ENCODE measurements at regions not wholly inside any gene's neighbourhood (a gene's known extent, or its start where the extent isn't known, plus 50 kb on each side); places are given as distances from the start of the nearest gene placed in this dataset.

DNA sequence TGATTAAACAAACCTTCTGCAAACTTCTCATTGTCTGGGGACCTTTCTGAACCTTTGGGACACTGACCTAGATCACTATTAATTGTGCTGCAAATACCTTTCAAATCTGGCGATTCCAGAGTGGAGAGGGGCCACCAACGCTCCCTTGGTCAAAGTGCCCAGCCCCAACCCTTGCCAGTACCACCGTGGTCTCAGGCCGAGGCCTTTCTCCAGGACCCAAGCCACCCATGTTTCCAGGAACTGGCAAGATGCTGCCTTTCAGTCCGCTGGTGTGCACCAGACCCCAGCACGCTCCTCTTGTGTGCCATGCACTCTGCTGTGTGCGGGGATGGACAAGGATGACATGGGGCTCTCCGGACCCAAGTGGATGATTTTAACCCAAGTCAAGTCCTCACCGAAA lies 91.1 kb upstream of the MGMT start:
- no peak for DNase-seq (ENCODE audit: low read depth)

DNA sequence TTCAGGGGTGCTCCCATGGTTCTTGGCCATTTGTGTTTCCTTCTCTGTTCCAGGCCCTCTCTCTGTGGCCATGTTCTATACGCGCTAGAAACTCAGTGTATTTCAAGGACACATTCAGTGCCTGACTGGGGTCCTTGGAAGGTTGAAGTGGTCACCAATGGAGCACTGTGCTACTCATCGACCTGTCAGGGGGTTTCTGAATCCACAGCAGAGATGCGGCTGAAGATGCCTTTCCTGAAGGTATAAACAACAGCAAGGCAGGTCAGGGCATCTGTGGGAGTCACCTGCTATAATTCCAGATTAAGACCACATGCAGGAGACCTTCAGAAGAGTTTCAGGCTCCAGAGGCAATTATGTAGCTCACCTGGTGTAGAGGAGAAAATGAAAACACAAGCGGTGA lies 86.8 kb upstream of the MGMT start:
- DNase-seq (ENCODE audit: low read depth): no peak

DNA sequence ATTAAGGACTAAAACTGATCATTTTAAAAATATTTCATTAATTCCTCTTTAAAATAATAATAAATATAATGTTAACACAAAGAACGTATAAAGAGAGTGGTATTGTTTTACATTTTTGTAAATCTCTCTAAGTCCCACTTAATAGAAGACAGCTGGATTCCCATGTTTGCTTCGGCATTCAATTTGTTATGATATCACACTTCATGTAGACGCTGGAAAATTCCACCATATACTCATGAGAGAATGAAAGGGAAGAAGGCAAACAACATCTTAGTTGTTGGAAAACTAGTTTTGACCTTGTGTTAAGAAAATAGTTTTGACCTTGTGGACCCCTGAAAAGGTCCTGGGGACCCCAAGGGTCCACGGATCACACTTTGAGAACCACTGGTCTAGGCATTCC lies 85.3 kb upstream of the MGMT start:
- no peak for DNase-seq (ENCODE audit: low read depth)

GRCh38 chr10:129382401-129382800 lies 84.6 kb upstream of the MGMT start:
- DNase-seq (ENCODE audit: low read depth): no peak

DNA sequence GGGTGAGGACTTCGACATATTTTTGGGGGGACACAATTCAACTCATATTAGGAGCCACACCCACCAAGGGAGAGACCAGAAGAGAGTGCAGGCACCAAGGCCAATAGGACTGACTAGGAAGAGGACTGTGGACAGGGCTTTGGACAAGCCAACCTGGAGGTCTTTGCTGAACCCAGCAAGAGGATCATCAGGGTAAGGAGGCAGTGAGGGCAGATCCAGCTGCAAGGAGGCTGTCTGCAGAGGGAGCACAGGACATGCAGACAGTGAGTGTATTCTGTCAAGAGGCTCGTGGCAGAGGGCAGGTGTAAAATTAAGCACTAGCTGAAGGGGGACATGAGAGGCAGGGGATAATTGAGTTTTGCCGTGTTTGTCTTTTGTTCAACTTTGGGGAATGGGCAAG lies 83.4 kb upstream of the MGMT start:
- no peak for DNase-seq (ENCODE audit: low read depth)

DNA sequence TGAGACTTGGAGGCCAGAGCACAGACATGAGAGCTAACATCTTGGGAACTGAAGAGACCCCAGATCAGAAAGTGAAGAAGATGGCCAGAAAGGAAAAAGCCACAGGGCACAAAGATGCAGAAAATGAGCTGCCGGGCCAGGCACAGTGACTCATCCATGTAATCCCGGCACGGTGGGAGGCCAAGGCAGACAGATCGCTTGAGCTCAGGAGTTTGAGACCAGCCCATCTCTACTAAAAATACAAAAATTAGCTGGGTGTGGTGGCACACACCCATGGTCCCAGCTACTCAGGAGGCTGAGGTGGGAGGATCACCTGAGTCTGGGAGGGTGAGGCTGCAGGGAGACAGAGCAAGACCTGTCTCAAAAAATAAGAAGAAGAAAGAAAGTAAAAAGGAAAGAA lies 81.4 kb upstream of the MGMT start:
- DNase-seq (ENCODE audit: low read depth): no peak

DNA sequence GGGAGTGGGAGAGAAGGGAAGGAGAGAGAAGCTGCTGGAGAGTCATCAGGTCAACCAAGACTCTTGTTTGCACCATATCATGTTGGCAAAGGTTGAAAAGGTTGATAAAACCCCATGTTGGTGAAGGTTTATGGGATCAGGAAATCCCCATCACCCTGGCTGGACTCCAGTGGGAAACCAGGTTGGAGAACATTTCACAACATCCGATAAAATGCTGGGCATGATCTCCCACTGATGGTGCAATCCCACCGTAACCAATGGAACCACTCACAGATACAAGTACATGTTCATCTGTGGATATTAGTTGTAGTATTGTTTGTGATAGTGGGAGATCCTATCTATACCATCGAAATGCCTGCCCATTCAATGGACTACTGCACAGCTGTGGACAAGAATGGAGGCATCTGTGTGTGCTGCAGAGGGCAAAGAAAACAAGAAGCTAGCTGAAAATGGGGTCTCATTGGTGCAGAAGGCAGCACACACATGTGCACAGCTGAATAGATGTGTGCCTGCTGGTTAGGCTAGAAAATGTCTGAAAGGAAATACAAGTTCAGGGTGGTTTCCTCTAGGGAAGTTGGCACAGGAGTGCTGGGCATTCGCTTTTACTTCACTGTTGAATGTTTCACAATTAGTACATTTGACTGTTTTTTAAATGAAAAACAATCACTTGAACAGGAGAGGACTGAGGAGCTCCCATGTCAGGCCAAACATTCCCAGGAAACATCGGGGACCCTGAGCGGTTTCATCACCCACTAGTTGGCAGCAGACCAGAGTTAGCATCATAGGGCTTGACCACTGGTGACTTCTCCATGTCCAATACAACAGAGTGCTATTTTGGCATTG lies 80.4 kb upstream of the MGMT start:
- no peak for DNase-seq (ENCODE audit: low read depth)

DNA sequence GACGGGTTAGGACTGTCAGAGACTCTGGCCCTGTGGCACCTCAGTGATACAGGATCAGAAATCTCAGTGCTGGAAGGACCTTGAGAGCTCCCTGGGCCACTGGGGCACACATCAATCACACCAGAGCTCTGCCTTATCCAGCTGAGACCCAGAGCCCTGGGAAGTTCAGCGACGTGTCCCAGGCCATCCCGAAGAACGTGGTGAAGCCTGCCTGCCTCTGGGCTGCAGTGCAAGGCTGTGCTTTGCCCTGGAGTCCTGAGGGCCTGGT lies 79.8 kb upstream of the MGMT start:
- DNase-seq (ENCODE audit: low read depth): no peak

DNA sequence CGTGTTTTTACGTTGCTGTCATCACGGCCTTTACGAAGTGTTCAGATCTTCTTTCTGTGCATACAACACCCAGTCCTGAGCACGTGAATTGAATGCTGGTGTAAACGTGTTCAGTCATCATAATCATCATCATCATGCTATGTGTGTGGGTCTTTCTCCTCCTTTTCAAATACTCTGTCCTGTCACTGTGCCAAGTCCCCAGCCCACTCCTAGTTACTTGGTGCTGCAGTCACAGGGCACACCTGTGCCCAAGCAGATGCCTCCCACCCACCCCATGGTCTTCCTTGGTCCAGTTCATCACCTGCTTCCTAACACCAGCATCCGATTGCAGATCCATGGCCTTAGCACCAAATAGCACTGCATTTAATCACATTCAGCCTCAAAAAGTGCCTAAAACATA lies 78.6 kb upstream of the MGMT start:
- DNase-seq (ENCODE audit: low read depth): no peak

- no peak for DNase-seq (ENCODE audit: low read depth)
Observed at GRCh38 chr10:129389194-129389593, 77.8 kb upstream of the MGMT start.

- no peak for DNase-seq (ENCODE audit: low read depth)
Observed at GRCh38 chr10:129390147-129390546, 76.9 kb upstream of the MGMT start.

GRCh38 chr10:129390726-129391125 lies 76.3 kb upstream of the MGMT start:
- no peak for DNase-seq (ENCODE audit: low read depth)

DNA sequence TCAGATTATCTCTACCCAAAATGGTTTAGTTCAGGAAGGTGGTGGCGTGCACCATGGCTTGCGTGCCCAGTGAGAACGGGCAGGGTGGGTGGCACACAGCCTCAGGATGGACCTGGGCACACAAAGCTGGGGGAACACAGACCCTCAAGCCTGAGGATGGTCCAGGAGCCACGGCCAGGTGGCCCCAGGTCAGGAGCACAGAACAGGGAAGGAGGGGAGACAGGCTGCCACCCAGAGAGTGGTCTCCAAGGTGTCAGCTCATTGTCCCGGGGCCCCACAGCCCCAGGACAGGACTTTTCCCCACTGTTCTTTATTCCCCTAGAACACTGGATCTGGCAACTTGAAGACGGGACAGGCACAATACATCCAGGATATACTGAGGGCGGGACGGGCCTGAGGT lies 75.6 kb upstream of the MGMT start:
- DNase-seq (ENCODE audit: low read depth): no peak

DNA sequence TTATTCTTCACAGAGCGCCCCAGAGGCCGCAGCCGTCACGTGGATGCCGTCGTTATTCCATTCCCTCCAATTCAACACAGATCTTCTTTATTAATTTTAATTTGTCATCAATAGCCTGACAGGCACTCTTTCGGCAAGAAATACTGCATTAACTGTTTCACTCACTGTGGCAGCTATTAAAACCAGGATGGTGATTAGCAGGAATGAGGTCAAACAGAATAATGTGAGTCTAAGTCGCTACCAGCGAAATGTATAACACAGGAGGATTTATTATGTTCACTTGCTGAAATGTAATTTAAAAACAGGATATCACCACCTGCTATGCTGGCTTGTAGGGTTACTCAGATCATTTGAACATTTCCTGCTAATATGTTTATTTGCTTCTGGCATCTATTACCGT lies 74.2 kb upstream of the MGMT start:
- DNase-seq (ENCODE audit: low read depth): no peak

GRCh38 chr10:129393812-129394211 lies 73.2 kb upstream of the MGMT start:
- DNase-seq (ENCODE audit: low read depth): no peak

- DNase-seq (ENCODE audit: low read depth): no peak
Observed at GRCh38 chr10:129394518-129395328, 72.3 kb upstream of the MGMT start.

GRCh38 chr10:129396021-129396722 lies 70.9 kb upstream of the MGMT start:
- no peak for DNase-seq (ENCODE audit: low read depth)

- DNase-seq (ENCODE audit: low read depth): no peak
Observed at GRCh38 chr10:129397198-129397974, 69.7 kb upstream of the MGMT start.

- no peak for DNase-seq (ENCODE audit: low read depth)
Observed at GRCh38 chr10:129398711-129399141, 68.3 kb upstream of the MGMT start.

DNA sequence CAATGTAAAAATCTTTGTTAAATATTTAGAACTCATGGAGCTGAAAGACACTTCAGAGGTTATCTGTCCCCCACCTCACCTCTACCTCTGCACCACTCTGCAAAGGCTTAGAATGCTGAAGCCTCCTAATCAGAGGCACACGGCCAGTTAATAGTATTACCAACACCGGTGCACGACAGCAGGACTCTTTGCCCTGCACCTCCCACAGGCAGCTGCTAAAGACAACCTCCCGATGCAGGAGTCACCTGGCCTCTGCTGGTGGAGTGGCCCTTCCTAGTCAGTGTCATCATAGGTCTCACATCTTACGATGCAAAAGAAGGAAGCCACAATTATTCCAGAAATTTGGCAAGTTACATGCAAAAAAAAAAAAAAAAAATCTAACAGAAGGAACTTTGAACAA lies 66.6 kb upstream of the MGMT start:
- DNase-seq (ENCODE audit: low read depth): no peak

DNA sequence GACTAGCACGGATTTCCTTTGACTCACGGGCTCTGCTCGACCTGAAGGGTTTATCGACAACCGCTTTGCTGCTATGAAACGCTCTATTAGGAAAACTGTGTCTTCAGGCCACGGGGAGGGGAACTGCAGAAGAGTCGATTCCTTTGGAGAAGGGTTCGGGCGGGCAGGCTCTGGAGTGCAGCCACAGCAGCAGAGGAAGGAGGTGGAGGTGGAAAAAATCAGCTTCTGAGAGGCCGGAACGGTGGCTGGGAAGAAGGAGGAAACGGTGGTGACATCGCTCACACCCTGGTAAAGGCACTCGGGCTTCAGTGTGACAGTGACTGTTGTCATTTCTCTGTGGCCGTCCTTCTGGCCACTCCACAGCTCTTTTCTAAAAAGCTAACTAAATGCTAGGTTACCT lies 64.6 kb upstream of the MGMT start:
- no peak for DNase-seq (ENCODE audit: low read depth)

DNA sequence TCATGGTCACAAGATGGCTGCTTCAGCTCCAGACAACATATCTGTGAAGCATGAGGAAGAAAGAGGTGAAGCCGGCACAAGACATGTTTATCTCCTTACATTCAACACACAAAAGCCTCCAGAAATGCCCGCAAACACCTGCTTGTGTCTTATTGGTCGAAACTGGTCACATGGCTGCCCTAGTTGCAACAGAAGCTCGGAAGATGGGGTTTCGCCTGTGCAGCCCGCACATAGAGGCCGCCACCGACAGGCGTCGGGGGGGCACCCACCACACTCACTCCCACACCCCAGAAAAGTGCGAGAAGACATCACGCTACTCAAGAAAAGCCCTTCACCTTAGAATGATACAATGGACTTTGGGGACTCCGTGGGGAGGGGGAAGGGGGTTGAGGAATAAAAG lies 63.0 kb upstream of the MGMT start:
- no peak for DNase-seq (ENCODE audit: low read depth)

Measured in stimulated activated CD8-positive, alpha-beta memory T cell treated with anti-CD3 and anti-CD28 coated beads, Interleukin-15, amount 100 ng/mL, for 24 hours (primary cell).